ENCODE measurements at regions not wholly inside any gene's neighbourhood (a gene's known extent, or its start where the extent isn't known, plus 50 kb on each side); places are given as distances from the start of the nearest gene placed in this dataset.
"Not testable (repeated sequence)": the region's sequence is repeated elsewhere in the genome, so short reads cannot be mapped to it uniquely, and the experiment has no call there.

- TF ChIP-seq ZBTB33 (IDR thresholded peaks at IDR 0.05) (no peak), FOXA2 (IDR thresholded peaks at IDR 0.05) (no peak)
Observed at GRCh38 chr4:158032733-158033415, 140.0 kb downstream of the GASK1B start (continued).

- DNase-seq (ENCODE audit: low spot score); H3K4me1 ChIP-seq (ENCODE audit: control insufficient read depth in 4 of 4, insufficient read depth in 4 of 4, low read length in 3 of 4); H3K4me3 ChIP-seq (ENCODE audit: low read depth in 1 of 3, low read length in 3 of 3); H3K36me3 ChIP-seq (ENCODE audit: control insufficient read depth in 4 of 4, insufficient read depth in 3 of 4, low read depth in 1 of 4, low read length in 3 of 4); H3K27me3 ChIP-seq (ENCODE audit: control insufficient read depth in 4 of 4, insufficient read depth in 4 of 4, low read length in 3 of 4); H3K9ac ChIP-seq (ENCODE audit: low read depth in 1 of 2, low read length in 2 of 2); H3K9me3 ChIP-seq (ENCODE audit: control insufficient read depth in 4 of 4, low read length in 3 of 4); H3K27ac ChIP-seq (ENCODE audit: low read depth in 1 of 2, low read length in 2 of 2): not testable (repeated sequence)
Observed at GRCh38 chr4:158028381-158028780, 144.4 kb downstream of the GASK1B start.

- 91% methylated on average over 1 of the region's 1 CpG for WGBS
- TF ChIP-seq HNF4A (conservative IDR thresholded peaks at IDR 0.05) (no peak), FOXA2 (IDR thresholded peaks at IDR 0.05) (no peak), NR2F2 (IDR thresholded peaks at IDR 0.05) (no peak), FOXA1 (IDR thresholded peaks at IDR 0.05) (no peak), MAX (IDR thresholded peaks at IDR 0.05) (no peak), EGR1 (IDR thresholded peaks at IDR 0.05; ENCODE audit: low read depth in 2 of 2) (no peak), RXRA (IDR thresholded peaks at IDR 0.05) (no peak), GABPA (IDR thresholded peaks at IDR 0.05 in 1 of 2, conservative IDR thresholded peaks at IDR 0.05 in 1 of 2) (no peak), TAF1 (conservative IDR thresholded peaks at IDR 0.05) (no peak), YY1 (IDR thresholded peaks at IDR 0.05) (no peak), CTCF (IDR thresholded peaks at IDR 0.05; ENCODE audit: low read depth, low read length, missing input control) (no peak), ATF3 (IDR thresholded peaks at IDR 0.05) (no peak), JUND (IDR thresholded peaks at IDR 0.05) (no peak)
Observed at GRCh38 chr4:158025131-158025530, 147.7 kb downstream of the GASK1B start.

More at GRCh38 chr4:158025131-158025530, 147.7 kb downstream of the GASK1B start:
- Histone ChIP-seq H3K9ac (ENCODE audit: low read depth in 1 of 2, low read length in 2 of 2) (no peak overlapping the region), H3K27me3 (ENCODE audit: control insufficient read depth in 4 of 4, insufficient read depth in 4 of 4, low read length in 3 of 4) (no peaks in the 10 kb centered on the region), H3K4me1 (ENCODE audit: control insufficient read depth in 4 of 4, insufficient read depth in 4 of 4, low read length in 3 of 4) (no peaks in the 10 kb centered on the region), H3K27ac (ENCODE audit: low read depth in 1 of 2, low read length in 2 of 2) (no peak overlapping the region), H3K4me3 (ENCODE audit: low read depth in 1 of 3, low read length in 3 of 3) (no peak overlapping the region), H3K36me3 (ENCODE audit: control insufficient read depth in 4 of 4, insufficient read depth in 3 of 4, low read depth in 1 of 4, low read length in 3 of 4) (no peaks in the 10 kb centered on the region), H3K9me3 (ENCODE audit: control insufficient read depth in 4 of 4, low read length in 3 of 4) (peaks cover 0 to 4% (median 0%) of the 10 kb centered on the region in 4 donors)
- DNase-seq (ENCODE audit: low spot score), result no peak
